ENCODE measurements at regions not wholly inside any gene's neighbourhood (a gene's known extent, or its start where the extent isn't known, plus 50 kb on each side); places are given as distances from the start of the nearest gene placed in this dataset.
"Not testable (repeated sequence)": the region's sequence is repeated elsewhere in the genome, so short reads cannot be mapped to it uniquely, and the experiment has no call there.

DNA sequence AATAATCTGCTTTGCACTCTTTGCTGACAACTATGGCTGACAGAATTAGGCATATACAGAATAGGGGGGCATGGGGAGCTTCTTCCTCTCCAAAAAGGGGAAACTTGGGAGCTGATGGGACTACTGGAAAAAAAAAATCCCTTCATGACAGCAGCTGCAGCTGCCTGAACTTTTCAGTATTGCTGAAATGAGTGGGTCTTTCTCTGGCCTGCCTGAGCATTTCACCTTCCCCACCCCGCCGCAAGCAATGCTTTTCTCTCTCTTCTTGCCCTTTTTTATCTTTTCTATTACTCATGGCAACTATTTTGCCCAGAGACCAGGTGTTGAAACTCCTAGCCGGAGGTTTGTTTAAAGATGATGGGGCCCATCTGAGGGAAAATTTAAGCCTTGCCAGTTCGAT, 244.9 kb downstream of the SEMA3D start:
- DNase-seq (no peak), ATAC-seq (no peak)

DNA sequence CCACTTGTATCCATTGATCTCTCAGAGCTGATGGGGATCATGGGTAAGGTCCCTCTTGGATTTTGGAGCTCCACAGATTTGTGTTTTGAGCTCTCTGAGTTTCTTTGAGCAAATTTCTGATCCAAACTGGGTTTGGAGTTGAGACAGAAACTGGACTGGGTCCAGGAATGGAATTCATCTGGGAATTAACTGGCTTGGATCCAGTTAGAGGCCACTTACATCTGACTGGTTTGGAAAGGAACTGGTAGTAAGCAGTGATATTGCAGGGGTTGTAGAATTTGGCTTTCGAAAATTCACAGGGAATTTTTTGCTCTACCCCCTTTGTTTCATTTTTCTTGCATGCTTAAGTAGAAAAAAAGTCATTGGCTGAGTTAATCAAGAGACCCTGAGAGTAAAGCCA, 245.6 kb downstream of the SEMA3D start:
- no peak for ATAC-seq
- DNase-seq: no peak

DNA sequence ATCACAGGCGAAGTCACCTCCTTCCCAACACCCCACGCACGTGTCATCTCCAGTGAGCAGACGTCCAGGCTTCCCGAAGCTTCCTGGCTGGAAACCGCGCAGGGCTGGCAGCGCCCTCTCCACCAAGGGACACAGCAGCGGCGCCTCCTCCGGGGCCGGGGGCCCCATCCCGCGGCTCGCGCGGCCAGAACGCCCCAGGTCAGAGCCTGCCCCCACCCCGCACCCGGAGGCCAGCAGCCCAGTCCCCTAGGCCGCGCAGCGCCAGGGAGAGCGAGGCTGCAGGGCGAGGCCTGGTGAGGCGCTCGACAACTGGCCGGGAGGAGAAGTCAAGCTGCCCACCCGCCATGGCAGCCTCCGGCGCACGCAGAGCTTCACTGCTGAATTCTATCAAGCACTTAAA, 247.0 kb downstream of the SEMA3D start:
- ATAC-seq: no peak
- no peak for DNase-seq

DNA sequence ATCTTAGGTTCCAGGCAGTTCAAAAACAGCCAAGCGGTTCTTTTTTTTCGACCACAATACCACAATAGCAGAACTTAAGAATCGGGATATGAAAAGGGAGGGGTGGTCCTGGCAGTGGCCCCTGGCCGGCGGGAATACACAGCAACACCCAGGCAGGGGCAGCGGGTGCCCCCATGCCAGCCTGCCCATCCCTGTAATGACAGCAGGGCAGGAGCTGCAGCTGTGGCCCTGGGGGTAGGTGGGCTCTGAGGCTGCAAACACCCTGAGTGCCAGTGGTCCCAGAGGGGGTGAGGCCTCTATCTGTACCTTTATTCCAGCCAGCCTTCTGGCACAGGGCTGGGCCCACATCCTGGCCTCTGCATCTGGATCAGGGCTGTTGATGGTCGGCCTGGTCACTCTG, 247.4 kb downstream of the SEMA3D start:
- no peak for ATAC-seq

DNA sequence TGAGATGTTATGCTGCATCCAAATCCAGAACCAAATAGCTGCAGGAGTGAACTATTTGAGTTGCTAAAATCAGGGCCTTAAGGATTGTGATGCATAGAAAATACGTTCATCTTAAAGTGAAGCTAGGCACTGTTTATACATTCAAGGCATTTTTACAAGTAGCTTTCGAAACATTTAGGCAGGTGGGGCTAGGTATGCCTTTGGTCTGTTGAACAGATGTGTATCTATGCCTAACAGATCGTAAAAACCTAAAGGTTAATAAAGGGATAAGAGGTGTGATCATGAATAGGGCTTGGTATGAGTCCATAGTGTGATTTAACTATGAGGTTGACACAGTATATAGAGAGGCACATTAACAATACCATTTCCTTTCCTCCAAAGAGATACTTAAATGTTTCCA, 262.5 kb downstream of the SEMA3D start:
- ATAC-seq (no peak), DNase-seq (no peak)

More for the DNA sequence above, 247.4 kb downstream of the SEMA3D start:
- DNase-seq: no peak

DNA sequence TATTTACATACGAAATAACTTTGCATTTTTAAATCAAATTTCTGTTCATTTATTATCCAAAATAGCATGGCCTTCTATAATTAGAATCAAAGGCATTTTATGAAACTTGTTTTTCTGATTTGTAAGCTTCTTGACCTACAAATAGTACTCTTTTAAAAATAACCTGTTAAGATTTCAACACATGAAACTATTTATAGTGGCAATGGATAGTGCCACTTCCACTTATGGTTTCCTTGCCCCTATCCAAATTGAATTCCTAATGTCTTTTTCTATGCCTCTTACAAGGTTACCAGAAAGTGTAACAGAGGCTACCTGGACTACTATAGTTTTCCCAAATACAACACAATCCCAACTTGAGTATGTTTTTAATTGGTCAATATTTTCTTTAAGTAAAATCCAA, 263.5 kb downstream of the SEMA3D start:
- DNase-seq: no peak
- ATAC-seq: no peak

DNA sequence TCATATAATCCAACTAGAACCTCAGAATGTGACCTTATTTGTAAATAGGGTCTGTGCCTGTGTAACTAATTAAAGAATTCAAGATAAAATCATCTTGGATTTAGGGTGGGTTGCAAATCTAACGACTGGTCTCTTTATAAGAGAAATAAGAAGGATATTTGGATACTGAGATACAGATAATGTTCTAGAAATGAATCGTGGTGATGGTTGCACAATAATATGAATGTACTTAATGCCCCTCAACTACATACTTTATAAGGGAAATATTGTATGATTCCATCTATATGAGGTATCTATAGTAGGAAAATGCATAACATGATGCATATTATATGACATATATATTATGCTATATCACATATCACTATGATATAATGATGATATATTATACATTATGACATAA, 265.7 kb downstream of the SEMA3D start:
- ATAC-seq: no peak
- no peak for DNase-seq

DNA sequence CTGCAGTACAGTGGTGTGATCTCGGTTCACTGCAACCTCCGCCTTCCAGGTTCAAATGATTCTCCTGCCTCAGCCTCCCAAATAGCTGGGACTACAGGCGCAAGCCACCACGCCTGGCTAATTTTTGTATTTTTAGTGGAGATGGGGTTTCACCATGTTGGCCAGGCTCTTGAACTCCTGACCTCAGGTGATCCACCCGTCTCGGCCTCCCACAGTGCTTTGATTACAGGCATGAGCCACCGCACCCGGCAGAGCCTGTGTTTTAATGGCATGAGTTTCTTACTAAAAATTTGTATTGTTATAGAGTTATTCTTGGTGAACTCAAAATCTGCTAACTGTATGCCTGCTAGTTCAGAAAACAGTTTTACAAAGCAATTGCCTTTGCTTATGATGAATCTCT, 269.9 kb downstream of the SEMA3D start:
- DNase-seq, ATAC-seq: not testable (repeated sequence)

DNA sequence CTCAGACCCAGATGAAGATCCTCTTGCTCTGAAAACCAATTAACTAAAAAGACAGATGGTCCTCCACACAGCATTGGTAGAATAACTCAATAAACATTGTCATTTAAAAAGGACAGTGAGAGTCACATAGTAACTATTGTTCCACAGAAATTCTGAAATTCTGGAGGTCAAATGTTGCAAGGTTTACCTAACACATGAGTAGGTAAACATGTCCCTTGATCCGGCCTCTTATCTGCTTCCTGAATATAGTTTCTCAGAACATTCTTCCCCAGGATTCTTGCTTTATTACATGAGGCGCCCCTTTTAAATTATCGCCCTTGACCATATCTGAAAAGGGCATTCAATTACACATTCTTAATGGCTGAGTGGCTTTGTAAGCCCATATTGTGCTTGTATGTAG, 270.7 kb downstream of the SEMA3D start:
- ATAC-seq: no peak

DNA sequence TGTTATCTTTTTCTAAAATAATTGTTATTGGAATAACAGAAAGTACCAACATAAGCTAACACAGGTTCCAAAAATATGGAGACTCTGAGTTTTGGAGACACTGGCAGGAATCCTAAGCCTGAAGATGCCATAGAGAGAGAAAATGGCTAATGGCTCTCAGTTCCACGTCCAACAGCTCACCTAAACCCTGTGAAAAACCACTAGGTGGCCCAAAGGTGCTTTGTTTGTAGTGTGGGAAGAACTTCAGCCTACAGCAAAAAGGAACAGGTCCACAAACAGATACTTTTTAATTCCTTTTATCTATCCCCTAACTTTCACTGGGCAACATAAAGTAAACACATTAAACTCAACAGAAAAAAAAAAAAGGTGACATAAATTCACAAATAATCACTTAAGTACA, 272.3 kb downstream of the SEMA3D start:
- ATAC-seq (no peak), DNase-seq (no peak)

More for the DNA sequence above, 270.7 kb downstream of the SEMA3D start:
- no peak for DNase-seq

DNA sequence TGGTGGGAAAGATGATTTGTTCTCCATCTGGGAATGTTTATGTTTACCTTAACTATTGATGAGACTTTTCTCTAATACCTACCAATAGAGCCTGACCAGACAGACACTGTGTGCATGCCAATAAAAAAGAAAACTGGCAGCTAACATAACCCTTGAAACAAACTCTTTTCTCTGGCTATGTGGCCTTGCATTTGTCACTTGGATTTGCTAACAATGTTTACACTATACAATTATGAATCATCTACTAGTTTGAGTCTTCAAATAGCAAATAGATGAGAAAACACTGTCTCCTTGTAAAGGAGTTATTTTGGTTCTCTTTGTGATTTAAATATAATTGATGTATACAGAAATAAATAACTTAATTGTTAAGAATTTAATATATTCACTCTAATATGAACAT, 273.1 kb downstream of the SEMA3D start:
- ATAC-seq (no peak), DNase-seq (no peak)

DNA sequence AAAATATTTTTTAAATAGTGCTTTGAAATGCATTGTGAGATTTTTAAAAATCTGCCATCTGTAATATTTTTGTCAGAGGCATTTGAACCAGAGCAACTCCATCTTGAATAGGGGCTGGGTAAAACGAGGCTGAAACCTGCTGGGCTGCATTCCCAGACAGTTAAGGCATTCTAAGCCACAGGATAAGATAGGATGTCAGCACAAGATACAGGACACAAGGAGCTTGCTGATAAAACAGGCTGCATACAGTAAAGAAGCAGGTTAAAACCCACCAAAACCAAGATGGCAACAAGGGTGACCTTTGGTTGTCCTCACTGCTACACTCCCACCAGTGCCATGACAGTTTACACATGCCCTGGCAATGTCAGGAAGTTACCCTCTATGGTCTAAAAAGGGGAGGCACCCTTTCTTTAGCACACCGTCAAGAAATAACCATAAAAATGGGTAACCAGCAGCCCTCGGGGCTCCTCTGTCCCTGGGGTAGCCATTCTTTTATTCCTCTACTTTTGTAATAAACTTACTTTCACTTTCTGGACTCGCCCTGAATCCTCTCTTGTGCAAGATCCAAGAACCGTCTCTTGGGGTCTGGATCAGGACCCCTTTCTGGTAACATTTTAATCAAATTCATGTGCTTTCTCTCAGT, 273.7 kb downstream of the SEMA3D start:
- DNase-seq: no peak
- no peak for ATAC-seq

DNA sequence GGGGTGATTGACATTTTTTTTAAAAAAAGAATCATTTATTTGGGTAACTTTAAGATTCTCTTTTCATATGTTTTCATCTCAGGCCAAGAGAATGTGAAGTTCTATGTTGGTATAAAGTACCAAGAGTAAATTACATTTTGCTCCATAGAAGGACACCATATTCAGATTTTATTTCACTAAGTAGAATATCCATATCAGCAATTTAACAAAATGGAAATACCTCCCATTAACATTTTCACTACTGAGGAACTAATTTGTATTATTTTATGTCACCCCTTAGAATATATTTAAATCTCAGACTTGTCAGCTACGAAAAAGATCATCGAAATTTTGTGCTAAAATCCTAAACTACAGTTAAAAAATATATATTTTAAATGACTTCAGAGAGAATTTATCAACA, 274.3 kb downstream of the SEMA3D start:
- no peak for ATAC-seq
- no peak for DNase-seq

DNA sequence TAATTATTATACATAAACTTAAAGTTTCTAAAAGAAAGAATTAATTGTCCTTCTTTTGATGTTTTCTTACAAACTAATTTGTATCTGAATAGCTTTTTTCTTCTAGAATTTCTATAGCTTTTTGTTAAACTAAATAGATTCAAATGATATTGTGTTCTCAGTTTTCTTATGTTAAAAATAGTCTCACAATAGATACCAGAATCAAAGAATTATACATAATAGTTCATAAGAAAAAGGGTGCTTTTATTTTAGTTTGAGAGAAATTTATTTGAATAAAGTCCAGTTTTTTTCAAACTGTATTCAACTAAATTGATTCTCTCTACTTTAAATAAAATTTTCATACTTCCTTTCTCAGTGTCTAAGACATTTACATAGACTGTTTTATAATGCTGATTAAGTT, 274.8 kb downstream of the SEMA3D start:
- DNase-seq (no peak), ATAC-seq (no peak)

DNA sequence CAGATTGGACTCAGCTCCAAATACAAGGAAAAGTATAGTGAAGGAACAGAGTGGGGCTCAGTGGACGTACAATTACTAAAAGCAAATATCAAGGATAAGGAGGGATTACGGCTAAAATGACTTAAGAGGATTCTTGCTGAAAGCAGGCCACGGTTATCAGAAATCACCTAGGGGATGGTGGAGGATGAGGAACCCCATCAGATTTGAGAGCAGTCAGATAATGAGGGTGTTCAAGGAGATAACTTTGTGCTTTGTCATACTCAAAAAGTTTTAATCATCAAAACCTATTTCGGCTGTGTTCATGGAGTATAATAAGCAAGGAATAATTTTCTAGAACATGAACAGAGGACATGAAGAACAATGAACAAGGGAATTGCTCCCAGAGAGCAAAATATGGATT, 275.8 kb downstream of the SEMA3D start:
- DNase-seq: no peak
- no peak for ATAC-seq

DNA sequence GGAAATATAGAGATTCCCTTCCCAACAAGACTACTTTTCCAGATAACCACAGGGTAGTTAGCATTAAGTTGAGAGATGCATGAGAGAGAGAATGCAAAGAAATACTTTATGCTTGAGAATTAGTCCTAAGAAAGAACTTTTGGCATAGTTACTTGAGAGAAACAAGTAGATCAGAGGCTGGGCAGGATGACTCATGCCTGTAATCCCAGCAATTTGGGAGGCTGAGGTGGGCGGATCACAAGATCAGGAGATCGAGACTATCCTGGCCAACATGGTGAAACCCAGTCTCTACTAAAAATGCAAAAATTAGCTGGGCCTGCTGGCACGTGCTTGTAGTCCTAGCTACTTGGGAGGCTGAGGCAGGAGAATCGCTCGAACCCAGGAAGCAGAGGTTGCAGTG, 276.5 kb downstream of the SEMA3D start:
- DNase-seq: not testable (repeated sequence)

DNA sequence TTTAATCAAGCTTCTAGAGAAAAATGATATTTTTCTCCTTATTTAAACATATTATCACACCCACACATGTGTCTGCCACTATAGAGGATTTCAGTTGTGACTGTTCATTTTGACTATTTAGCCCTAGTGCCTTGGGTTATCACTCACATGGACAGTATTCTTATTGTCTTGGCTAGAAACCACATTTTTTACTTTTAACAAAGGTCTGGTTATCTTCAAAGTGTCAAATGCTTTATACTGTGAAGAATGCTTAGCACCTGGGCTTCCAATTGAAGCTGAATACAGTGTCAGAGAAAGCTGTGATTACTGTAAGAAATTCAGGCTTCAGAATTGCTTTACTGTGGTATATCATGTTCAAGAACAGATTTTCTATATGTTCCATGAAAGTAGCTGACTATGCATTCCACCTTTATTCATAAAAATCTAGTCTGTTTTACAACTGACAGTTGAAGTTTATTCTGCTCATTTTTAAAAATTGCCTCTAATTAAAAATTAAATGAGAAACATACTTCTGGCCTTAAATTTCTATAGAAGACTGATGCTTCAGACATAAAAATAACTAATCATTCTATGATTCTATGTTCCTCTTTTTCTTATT, 278.6 kb downstream of the SEMA3D start:
- no peak for ATAC-seq

More for the DNA sequence above, 276.5 kb downstream of the SEMA3D start:
- not testable (repeated sequence) for ATAC-seq

DNA sequence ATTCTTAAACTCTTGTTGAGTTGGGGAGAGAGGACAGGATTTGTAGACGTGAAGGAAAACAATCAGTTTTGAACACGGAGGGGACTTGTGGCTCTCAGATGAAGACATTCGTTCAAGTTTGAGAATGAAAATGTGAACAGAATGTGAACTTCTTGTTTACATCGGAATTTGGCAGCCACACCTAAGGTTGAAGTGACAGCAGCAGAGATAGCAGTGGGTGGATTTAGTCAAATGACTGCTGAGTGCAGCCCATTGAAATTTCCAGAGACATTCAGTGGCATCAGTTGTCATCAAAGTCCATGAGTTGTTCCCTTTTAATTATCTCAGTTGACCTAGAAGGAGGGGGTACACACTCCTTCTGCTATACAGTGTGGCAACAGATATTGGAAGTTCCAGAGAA, 280.0 kb downstream of the SEMA3D start:
- DNase-seq (no peak), ATAC-seq (no peak)

More for the DNA sequence above, 278.6 kb downstream of the SEMA3D start:
- no peak for DNase-seq

DNA sequence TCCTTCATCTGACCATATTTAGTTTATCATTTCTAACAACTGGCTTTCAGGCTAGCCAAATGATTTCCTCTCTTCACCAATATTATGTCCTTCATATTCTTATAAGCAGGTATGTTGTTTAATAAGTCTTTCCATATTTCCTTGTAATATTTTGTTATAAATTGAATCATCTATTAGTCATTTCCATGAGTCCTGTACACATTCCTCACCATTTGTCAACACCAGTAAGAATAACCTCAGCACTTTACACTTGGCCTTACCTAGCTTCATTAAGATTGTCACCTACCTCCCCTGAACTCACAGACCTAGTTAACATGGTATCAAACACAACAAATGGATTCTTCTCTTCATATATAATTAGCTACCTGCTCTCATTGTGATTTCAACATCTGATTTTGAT, 282.3 kb downstream of the SEMA3D start:
- DNase-seq: no peak
- no peak for ATAC-seq

DNA sequence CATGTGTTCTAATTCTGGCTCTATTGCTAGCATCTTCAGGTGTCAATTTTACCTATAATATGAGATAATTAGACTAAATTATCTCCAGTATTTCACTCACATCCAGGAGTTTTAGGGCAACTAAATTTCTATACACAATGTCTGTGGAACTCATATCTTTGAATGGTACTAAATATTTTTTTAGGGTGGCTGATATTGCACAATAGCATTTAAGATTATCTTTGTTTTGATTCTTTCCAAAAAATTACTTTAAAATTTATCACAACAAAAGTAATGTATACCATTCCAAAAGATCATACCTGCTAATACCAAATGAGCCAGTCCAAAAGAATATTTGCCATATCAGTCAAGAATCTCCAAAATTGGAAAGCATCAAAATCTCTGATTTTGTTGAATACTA, 285.5 kb downstream of the SEMA3D start:
- DNase-seq (no peak), ATAC-seq (no peak)

DNA sequence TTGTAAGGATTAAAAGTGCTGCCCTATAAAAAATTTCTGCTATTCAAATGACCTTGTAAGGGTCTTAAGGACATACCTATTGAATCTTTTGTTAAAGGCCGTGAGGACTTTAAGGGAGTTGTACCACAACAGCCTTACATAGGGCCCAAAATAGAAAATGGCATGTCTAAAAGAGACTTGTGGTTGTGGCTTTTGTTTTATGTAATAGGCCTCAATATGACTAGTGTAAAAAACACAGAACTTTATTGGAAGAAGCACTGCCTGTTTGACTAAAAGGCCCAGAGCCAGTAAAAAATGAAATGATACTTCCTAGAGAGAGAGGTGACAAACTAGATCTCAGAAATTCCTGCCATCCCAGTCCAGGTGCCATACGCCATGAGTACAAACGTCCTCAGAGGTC, 286.6 kb downstream of the SEMA3D start:
- DNase-seq: no peak
- ATAC-seq: no peak

DNA sequence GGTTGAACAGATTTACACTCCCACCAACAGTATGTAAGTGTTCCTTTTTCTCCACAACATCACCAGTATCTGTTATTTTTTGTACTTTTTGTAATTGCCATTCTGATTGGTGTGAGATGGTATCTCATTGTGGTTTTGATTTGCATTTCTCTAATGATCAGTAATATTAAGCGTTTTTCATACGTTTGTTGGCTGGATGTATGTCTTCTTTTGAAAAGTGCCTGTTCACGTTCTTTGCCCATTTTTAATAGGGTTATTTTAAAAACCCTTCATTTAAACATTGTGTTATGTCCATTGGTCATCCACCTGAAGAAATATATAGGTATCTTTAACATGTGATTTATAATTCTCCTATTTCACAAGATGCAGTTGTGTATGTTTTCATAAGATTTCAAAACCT, 291.3 kb downstream of the SEMA3D start:
- no peak for DNase-seq
- no peak for ATAC-seq

DNA sequence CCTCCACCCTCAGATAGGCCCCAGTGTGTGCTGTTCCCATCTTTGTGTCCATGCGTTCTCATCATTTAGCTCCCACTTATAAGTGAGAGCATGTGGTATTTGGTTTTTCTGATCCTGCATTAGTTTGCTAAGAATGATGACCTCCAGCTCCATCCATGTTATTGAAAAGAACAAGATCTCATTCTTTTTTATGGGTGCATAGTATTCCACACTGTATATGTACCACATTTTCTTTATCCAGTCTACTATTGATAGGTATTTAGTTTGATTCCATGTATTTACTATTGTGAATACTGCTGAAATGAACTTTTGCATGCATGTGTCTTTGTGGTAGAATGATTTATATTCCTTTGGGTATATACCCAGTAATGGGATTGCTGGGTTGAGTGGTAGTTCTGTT, 303.3 kb downstream of the SEMA3D start:
- DNase-seq, ATAC-seq: not testable (repeated sequence)

DNA sequence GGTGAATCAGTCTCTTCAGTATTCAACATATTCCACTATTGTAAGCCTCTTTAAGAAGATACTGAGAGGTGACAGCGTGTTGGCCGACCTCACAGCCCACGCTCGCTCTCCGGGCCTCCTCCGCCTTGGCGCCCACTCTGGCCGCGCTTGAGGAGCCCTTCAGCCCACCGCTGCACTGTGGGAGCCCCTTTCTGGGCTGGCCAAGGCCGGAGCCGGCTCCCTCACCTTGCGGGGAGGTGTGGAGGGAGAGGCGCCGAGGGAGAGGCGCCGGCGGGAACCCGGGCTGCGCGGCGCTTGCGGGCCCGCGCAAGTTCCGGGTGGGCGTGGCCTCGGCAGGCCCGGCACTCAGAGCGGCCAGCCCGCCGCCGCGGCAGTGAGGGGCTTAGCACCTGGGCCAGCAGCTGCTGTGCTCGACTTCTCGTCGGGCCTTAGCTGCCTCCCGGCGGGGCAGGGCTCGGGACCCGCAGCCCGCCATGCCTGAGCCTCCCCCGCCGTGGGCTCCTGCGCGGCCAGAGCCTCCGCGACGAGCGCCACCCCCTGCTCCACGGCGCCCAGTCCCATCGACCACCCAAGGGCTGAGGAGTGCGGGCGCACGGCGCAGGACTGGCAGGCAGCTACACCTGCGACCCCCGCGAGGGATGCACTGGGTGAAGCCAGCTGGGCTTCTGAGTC, 306.4 kb downstream of the SEMA3D start:
- not testable (repeated sequence) for ATAC-seq

More for the DNA sequence above, 306.4 kb downstream of the SEMA3D start:
- DNase-seq: not testable (repeated sequence)

All from stimulated activated naive CD8-positive, alpha-beta T cell treated with anti-CD3 and anti-CD28 coated beads, Interleukin-15, Interleukin-2, amounts not matched to agents 100 U/mL and 50 U/mL, for 24 hours (primary cell).